Stimulated activated CD8-positive, alpha-beta memory T cell treated with anti-CD3 and anti-CD28 coated beads, Interleukin-4, amount 100 ng/mL, for 24 hours (primary cell): ENCODE measurements at regions not wholly inside any gene's neighbourhood (a gene's known extent, or its start where the extent isn't known, plus 50 kb on each side); places are given as distances from the start of the nearest gene placed in this dataset.
"Not testable (repeated sequence)": the region's sequence is repeated elsewhere in the genome, so short reads cannot be mapped to it uniquely, and the experiment has no call there.

Source experiments
- DNase-seq: peaks from one replicate; pipeline ENCODE4 v3.0.0-alpha.2; 2020; ENCODE audit warnings: low read depth

GRCh38 chr6:112459758-112460304 lies 112.7 kb downstream of the RFPL4B start:
- DNase-seq, result no peak

DNA sequence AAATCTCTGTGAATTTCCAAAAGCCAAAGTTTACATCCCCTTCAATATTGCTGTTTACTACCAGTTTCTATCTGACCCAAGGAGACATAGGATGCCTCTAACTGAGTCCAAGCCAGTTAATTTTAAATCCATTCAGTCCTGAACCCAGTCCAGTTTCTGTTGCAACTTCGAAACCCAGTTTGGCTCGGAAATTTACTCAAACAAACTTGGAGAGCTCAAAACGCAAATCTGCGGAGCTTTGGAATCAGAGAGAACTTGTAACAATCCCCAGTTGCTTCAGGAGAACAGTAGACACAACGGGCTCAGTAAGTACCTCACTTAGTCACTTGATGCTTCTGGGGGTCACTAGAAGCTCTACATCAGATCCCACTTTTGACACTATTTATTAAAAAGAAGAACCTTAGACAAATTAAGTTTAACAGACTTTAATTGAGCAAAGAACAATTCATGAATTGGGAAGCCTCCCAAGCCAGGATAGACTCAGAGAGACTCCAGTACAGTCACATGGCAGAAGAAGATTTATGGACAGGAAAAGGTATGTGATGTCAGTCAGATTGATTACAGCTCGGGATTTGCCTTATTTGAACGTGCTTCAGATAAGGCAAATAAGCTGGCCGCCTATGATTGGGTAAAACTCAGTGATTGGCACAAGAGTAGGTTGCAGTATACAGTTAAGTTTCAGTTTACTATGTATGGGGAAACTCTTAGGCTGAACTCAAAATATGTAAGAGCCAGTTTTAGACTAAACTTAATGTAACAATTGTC lies 118.0 kb downstream of the RFPL4B start:
- DNase-seq, result no peak

GRCh38 chr6:112466373-112467151 lies 119.4 kb downstream of the RFPL4B start:
- no peak for DNase-seq

GRCh38 chr6:112468359-112468758 lies 121.2 kb downstream of the RFPL4B start:
- no peak for DNase-seq

DNA sequence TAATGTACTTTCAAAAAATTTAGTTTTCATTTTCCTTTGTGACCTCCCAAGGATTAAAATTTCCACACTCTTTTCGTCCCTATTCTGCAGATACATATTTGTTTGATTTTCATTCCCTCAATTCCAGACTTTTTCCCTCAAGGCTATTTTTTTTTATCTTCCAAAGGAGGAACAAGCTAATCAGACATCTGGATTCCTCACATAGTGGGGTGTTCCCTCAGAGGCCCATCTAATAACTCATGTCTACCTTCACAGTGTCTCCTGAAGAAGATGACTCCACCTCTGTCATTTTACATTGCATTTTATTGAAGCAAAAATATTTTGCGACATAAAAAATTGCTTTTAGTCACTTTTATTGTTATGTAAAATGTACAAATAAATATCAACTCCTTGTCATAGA lies 122.2 kb downstream of the RFPL4B start:
- no peak for DNase-seq

DNA sequence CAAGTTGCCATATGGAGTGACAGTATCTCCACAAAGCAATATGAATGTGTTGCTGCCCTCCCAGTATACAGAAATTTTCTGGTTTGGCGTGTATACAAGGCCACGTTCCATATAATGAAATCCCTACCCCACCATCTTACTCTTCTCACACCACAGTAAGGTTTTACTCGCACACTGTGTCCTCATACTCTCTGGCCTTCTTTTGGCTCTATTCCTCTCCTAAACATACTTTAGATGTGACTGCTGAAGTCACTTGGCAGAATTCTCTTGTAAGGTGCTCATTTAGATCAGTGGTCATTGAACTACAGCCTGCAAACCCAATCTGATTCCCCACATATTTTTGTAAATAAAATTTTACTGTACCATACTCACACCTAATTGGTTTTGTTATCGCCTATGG lies 123.2 kb downstream of the RFPL4B start:
- DNase-seq, result no peak

DNA sequence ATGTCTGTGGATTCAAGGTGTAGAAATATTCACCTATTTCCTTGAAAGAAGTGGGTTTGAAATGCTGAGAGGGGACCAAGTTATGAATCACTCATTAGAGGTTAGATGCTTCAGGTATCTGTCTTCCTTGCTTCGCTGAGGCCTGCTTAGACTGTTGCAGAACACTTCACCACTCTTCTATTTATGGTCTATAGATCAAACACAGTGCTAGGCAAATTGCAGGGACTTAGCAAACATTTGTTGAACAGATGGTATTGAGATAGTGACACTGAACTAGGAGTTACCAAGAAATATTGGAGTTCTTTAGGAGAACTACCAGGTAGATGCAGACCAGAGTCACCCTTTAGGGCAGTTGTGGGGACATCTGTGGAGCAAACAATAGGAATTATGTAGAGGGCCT lies 123.8 kb downstream of the RFPL4B start:
- DNase-seq, result no peak

- no peak for DNase-seq
Measured at GRCh38 chr6:112475083-112475482, 128.0 kb downstream of the RFPL4B start.

- no peak for DNase-seq
Measured at GRCh38 chr6:112477125-112477524, 130.0 kb downstream of the RFPL4B start.

- no peak for DNase-seq
Measured at GRCh38 chr6:112478036-112478435, 130.9 kb downstream of the RFPL4B start.

DNA sequence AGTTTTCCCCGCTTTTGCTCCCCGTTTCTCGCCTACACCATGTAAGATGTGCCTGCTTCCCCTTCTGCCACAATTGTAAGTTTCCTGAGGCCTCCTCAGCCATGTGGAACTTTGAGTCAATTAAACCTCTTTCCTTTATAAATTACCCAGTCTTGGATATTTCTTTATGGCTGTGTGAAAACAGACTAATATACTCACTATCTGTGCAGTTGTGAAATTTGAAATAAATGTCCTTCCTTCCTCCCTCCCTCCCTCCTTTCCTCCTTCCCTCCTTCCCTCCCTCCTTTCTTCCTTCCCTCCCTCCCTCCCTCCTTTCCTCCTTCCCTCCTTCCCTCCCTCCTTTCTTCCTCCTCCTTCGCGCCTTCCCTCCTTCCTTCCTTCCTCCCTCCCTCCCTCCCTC lies 132.8 kb downstream of the RFPL4B start:
- DNase-seq, result not testable (repeated sequence)

GRCh38 chr6:112480553-112480952 lies 133.4 kb downstream of the RFPL4B start:
- no peak for DNase-seq

DNA sequence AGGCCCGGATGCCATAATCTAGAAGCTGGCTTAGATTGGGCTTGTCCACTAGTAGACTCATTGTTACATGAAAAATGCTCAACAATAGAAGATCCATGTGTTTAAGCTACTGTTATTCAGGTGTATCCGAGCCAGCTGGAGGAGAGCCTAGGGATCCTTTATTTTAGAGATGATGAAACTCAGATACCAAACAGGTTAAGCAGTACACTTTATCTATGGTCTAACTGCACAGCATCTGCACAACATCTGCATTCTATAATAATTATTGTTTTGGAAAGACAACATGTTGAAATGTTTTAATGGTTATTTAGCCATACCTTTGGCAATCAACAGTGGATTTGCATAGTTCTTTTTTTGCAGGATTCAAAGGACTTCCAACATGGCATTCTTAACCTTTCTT lies 134.1 kb downstream of the RFPL4B start:
- no peak for DNase-seq

- no peak for DNase-seq
Measured at GRCh38 chr6:112482373-112482772, 135.2 kb downstream of the RFPL4B start.

DNA sequence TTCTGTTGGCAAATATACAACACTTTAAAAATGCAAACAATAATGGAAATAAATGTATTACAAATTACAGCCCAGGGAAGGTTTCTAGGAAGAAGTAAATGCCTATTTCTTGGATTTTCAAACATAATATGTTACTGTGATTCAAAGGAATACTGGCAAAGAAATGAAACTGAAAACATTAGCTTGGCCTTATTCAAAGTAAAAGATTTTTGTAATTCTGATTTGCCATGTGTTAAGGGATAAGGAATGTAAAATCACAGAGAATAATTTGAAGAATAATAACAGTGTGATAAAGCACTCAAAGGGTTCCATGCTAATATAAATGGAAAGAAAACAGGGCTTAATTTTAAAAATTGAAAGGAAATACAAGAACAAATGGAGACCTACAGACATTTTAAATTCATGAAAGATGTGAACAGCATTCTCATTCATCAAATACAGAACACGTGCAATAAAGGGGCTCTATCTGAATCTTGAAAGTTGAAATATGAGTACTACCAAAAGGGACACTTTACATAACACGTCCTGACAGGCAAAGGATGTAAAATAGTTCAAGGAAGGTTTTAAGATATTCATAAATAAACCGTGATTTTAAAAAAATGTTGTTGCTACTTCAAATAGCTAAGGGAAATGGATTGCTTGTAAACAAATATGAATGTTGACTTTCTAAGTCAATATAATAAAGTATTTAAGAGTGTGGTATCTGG lies 138.1 kb downstream of the RFPL4B start:
- no peak for DNase-seq

DNA sequence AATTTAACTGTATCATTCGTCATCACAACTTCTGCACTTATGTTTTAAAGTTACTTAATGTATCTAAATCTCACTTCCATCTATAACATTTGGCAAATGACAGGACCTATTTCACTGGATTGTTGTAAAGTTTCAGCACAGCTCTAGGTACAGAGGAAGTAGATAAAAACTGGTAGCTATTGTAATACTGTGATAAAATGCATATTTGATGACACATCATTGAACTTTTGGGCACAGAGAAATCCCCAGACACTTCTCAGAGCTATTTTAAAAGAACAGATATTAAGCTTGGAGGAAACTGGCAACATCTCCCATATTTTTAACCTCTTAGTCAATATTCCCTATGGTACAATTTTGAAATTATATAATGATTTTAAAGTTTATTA lies 138.7 kb downstream of the RFPL4B start:
- DNase-seq, result no peak

- no peak for DNase-seq
Measured at GRCh38 chr6:112486454-112486853, 139.3 kb downstream of the RFPL4B start.

- no peak for DNase-seq
Measured at GRCh38 chr6:112488238-112488637, 141.1 kb downstream of the RFPL4B start.

DNA sequence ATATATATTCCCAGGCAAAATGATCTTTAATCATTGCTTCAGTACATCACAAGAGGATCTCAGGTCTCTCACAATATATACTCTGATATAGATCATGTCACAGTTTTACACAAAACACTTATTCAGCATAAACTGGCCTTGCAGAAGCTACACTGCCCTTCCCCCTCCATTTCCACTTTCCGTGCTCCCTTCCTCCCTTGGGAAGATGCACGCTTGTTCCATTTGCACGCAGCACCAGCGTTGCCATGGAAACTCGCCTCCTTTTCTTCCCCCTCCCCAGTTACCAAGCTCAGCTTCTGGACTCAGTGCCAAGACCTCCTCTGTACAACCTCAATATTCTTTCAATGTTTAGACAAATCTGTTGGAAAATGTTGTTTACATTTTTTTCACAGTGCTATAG lies 154.6 kb downstream of the RFPL4B start:
- DNase-seq, result no peak

DNA sequence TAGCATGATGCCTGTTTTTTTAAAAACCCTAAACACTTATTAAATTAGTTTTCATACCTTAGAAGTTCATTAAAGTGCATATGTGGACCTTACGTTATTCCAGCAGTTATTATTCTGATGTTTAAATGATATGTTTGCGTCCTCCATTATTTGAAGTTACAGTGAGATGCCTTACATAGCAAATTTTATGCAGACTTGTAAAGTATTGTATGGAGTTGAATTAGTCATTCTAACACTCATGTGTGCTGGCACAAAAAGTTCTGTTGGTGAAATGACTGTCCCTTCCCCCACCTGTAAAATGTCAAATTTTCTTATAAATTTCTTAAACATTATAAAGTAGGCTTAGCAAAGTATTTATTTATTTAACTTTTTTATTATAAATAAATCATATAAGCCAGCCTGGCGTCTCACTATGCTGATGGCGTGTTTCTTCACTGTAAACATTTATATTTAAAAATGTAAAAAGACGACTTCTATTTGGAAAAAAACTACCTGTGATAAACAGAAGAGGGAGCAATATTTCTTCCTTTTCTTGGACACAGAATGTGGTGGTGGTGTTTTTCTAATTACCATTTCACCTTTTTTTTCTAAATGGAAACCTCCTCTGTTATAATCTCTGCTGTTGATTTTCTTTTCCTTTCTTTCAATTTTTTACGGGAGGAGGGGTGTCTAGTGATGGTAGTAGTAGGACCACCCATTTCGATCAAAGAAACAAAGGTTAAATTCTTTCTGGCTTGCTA lies 155.4 kb downstream of the RFPL4B start:
- no peak for DNase-seq

DNA sequence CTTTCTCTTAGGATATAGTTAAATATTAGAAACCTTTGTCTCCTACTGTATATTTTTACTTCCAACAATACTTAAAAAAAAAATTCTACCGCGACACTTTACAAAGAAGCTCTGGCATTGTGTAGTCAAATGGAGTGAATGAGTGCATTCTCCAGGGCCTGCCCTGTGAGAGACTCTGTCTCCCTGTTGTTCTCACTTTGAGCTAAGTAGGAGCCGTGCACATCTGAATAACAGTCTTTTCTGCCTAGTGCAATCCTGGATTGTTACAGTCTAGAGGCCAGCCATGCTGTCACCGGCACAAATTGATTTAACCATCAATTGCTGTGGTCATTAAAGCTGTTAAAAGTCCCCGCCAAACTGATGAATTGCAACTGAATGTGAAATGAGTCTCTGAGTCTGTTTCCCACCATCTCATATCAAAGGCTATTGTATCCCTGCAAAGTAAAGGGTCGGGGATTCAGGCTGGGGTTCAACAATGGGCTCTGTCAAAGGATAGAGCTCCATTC lies 156.0 kb downstream of the RFPL4B start:
- DNase-seq, result no peak

DNA sequence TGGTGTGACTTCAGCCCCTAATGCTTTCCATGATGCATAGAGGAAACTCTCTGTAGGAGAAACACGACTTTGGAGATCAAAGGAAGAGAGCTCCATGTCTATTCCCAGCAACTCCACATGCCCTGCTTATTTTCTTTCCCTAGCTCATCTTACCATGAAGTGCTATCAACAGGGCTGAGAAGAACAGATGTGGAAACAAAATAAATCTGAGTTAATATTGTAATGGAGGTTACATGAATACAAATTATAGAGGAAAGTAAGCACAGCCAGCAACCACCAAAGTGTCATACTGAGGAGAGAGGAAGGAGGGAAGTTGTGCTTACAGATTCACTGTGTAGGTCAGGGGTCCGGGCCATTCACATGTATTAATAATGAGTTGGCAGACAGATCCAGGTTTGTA lies 157.5 kb downstream of the RFPL4B start:
- DNase-seq, result no peak
